Central memory CD4-positive, alpha-beta T cell (primary cell): ENCODE measurements at regions not wholly inside any gene's neighbourhood (a gene's known extent, or its start where the extent isn't known, plus 50 kb on each side); places are given as distances from the start of the nearest gene placed in this dataset.

Source experiments
- DNase-seq: peaks from one replicate; pipeline ENCODE4 v3.0.0; 2022

GRCh38 chr2:136236019-136236418, 118.1 kb upstream of the CXCR4 start:
- no peak for DNase-seq

- DNase-seq, result no peak
Measured at GRCh38 chr2:136235546-136235945, 117.6 kb upstream of the CXCR4 start.

DNA sequence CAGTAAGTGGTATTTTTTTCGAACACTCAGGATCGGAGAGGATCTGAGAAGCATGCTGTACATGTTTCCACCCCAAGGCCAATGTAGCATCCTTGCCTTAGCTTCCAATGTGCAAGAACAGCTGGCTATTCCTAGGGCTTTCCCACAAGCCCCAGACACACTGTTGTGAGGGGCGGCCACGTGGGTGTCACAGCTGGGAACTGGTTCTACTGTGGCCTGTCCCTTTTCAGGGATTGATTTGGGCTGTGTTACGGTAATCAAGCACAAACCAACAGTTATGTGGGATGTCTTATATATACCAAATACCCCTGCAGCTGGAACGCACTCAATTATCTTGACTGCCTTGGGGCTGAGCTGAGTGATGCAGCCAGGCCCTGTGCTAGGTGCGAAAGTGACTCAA, 116.3 kb upstream of the CXCR4 start:
- DNase-seq, result no peak

DNA sequence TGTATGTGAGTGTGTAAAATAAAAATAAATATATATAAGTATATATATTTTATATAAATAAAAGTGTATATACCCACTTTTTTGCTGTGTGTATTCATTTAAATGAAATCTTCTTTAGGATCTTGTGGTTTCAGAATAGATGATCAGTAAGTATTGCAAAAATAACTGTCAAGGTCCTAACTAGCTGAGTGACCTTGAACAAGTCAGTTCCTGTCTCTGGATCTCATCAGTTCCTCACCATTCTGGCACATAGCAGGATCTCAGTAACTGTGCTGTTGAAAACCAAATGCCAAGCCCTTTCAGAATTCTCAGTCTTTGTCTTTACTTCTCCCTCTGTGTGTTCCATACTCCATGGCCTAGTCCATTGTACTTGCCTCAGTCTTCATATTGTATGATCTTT, 115.3 kb upstream of the CXCR4 start:
- no peak for DNase-seq

DNA sequence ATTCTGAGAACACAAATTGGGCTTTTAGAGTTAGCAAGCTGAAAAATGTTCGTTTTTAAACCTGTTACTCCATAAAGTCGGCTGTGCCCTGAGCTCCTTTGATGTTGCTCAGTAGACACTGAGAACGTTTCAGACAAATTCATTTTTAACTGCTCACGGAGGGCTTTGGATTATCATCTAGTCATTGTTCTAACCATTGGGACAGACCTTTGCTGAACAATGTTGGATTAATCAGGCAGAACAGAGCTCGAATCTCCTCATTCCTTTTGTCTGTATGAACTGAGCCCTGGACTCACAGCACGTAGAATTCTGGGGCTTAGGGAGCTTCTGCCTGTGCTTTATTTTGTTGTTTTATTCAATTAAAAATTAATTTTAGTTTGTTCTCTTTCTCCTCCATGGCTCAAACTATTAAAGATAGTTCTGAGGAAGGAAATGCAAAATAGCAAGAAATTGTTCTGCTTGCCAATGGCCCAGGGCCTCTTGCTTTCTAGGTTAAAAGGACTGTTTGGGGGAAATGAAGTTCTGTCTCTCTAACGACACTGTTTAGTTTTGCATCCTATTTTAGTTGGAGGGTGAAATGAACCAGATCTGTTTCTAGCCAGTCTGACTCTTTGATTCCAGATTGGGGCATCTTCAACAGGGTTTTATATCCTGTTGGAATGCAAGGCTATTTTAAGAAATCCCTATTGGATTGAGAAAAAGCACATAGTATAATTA, 114.7 kb upstream of the CXCR4 start:
- DNase-seq, result no peak

- DNase-seq, result no peak
Measured at GRCh38 chr2:136230464-136230863, 112.5 kb upstream of the CXCR4 start.

- DNase-seq, result no peak
Measured at GRCh38 chr2:136226903-136227302, 109.0 kb upstream of the CXCR4 start.

DNA sequence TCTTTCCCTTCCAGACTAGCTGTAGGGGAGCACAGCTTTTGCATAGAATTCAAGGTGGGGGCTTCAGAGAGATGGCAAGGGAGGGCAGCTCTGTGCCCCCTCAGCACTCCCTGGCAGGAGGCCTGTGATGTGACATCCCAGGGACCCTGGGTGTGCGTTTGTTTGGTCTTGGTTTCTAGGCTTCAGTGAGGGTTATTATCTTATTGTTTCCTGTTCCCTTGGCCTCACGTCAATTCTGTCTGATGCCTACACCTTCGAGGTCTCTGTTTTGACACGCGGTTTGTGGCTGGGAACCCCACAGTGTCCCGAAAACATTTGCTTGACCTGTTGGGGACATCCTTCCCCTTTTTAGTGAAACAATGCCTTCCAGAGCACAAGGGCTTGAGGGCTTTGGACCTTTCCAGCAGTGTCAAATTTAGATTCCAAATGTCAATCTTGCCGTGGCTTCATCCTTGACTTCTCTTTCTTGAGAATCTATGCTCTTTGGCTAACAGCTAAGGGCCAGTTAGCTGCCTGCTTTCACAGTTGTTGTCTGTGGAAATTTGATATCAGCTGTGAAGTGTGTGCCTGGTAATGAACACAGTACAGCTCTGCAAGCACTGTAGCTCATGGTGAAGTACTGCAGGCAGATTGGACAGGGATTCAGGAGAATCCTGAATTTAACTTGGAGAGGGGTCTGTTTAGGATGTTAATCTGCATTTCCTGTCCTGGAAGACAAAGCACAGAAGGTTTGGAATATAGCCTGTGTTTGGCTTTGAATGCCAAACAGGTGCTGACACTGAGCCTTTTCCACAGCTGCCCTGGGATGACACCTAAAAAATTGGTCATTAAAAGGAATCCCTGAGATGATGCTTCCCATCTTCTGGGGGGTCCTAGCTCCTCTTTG, 108.2 kb upstream of the CXCR4 start:
- peak; percentile 51 for DNase-seq

DNA sequence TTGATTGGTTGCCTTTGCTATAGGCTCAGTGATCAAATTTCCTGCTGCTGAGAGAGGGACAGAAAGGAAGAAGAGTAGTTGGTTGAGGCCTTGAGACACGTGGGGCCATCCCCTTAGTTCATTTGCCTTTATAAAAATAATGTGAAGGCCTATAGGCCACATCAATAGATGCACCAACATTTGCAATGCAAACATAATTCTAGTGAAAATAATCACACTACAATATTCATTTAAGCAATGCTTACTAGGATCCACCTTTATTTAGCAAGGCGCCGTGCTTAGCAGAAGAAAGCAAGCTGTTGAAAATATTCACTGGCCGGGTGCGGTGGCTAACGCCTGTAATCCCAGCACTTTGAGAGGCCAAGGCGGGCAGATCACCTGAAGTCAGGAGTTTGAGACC, 105.3 kb upstream of the CXCR4 start:
- no peak for DNase-seq

- DNase-seq, result no peak
Measured at GRCh38 chr2:136222862-136223261, 104.9 kb upstream of the CXCR4 start.

DNA sequence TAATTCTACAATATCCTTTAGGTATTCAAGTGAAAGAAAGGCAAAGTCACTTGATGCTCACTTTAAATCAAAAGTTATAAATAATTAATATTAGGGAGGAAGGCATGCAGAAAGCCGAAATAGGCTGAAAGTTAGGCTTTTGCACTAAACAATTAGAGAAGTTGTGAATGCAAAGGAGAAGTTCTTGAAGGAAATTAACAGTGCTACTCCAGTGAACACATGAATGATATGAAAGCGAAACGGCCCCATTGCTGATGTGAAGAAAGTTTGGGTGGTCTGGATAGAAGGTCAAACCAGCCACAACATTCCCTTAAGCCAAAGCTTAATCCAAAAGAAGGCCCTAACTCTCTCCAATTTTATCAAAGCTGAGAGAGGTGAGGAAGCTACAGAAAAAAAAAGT, 103.1 kb upstream of the CXCR4 start:
- DNase-seq, result no peak

- no peak for DNase-seq
Measured at GRCh38 chr2:136219963-136220362, 102.0 kb upstream of the CXCR4 start.

GRCh38 chr2:136219341-136219740, 101.4 kb upstream of the CXCR4 start:
- DNase-seq, result no peak

GRCh38 chr2:136217996-136218395, 100.0 kb upstream of the CXCR4 start:
- DNase-seq, result no peak

- no peak for DNase-seq
Measured at GRCh38 chr2:136215908-136216472, 98.0 kb upstream of the CXCR4 start.

- DNase-seq, result no peak
Measured at GRCh38 chr2:136215449-136215848, 97.5 kb upstream of the CXCR4 start.

DNA sequence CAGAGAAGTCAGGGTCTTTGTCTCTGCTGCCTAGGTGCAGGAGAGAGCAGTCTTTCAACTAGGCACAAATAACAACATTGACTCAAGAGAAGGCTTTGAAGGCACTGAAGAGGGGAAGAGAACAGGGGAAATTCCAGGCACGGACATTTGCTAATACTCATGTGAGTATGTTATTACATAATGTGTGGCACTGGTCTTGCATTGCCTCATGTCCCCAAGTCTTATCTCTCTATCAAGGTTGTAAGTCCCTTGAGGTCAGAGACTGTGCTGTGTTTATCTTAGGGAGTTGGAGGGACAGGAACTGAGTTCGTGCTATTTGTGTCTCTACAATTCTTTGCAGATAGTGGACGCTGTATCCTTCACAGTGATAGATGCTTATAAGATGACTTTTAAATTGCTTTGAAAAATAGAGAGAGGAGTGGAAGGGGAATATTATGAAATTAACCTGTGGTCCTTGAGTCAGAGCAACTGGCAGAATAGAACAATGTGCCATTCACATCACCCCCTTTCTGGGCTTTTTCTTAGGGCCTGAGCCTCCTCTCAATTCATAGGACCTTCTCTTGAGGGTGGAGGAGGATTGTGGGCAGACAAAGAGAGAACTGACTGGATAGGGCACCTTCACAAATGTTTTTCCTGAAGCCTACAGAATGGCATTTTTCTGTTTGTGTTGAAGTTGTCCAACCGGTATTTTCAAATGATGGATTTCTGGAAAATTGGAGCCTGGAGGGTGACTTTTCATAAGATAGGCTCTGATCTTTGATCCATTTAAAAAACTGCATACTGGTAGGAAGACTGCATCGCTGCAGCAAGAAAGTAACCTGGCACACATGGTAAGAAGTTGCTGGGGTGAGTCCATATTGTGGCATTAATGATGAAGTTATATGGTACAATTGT, 96.6 kb upstream of the CXCR4 start:
- no peak for DNase-seq

DNA sequence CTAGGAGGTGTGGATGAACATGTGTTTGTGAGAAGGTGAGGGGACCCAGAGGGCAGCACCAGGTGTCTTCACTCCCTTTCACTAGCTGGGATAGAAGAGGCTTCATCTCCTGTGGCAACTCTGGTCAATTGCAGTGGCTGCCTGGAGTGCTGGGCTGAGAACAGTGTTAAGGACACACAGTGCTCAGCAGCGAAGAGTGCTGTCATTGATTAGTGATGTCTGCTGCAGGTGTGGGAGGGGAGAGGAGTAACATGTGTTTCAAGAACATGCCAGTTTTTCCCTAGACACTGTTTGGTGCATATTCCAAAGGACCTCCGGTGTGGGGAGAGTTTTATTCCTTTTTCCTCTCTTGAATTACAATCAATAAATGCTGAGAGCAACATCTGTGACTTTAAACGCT, 95.9 kb upstream of the CXCR4 start:
- no peak for DNase-seq

DNA sequence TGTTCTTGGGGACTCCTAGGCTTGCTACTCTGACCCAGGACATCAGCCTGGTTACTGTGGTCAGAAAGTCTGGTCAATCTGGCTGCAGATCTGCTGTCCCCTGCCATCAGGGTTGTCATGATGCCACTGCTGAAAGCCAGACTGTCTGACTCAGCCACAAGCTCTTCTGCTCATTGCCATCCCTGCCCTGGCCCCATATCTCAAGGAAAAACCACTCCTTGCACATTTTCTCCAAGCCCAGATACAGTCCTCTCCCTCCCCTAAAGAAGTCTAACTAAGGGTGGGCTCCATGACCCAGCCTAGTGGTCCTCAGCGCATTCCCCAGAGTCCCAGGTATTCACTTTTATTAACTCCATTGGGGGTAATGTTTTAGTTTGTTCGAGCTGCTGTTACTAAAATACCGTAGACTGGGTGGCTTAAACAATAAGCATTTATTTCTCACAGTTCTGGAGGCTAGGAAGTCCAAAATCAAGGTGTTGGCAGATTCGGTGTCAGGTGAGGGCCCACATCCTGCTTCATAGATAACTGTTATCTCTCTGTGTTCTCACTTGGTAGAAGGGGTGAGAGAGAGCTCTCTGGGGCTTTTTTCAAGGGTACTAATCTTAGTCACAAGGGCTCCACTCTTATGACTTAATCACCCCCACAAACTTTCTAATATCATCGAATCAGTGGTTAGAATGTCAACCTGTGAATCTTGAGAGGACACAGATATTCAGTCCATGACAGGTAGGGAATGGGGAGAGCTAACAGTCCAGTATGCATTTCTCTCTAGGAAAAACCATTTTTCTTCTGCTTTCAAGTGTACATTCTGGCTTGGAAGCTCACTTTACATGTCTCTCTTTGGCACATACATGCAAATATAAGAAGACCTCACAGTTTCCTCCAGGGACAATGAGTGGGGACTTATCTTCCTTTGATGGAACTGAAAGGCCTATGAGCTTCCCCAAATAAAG, 94.8 kb upstream of the CXCR4 start:
- peak; percentile 58 for DNase-seq

- DNase-seq, result no peak
Measured at GRCh38 chr2:136211701-136212100, 93.8 kb upstream of the CXCR4 start.

- no peak for DNase-seq
Measured at GRCh38 chr2:136210822-136211221, 92.9 kb upstream of the CXCR4 start.

DNA sequence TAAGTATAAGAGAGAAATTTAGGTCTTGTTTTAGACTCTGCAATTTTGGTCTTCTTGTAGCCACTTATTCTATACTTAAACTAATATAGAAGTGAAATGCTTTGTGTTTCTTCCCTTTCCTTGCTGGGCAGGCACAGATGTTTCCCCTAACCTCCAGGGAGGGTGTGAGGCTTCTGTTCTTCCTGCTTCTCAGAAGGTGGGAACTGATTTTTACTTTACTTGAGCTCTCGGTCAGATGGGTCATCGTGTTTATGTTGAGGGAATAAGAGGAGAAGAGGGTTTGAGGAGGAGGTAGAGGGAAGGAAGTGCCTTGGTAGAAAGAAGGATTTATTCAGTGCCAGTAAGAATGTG, 92.5 kb upstream of the CXCR4 start:
- DNase-seq, result no peak
